Stimulated activated CD4-positive, alpha-beta T cell treated with anti-CD3 and anti-CD28 coated beads, Interleukin-4, amount 100 ng/mL, for 1 hour (primary cell): ENCODE measurements at regions not wholly inside any gene's neighbourhood (a gene's known extent, or its start where the extent isn't known, plus 50 kb on each side); places are given as distances from the start of the nearest gene placed in this dataset.
A peak's percentile ranks its signal among the peaks of the same experiment; 100 is the strongest.

Experiments used
- DNase-seq: peaks from one replicate; pipeline ENCODE4 v3.0.0-alpha.2; 2020

- no peak for DNase-seq
Measured at GRCh38 chr13:105069106-105069505, 1466.4 kb downstream of the EFNB2 start.

GRCh38 chr13:105063676-105064075 is 1471.8 kb downstream of the EFNB2 start:
- DNase-seq: no peak

- no peak for DNase-seq
Measured at GRCh38 chr13:105059786-105060185, 1475.7 kb downstream of the EFNB2 start.

GRCh38 chr13:105058517-105058916 is 1476.9 kb downstream of the EFNB2 start:
- no peak for DNase-seq

DNA sequence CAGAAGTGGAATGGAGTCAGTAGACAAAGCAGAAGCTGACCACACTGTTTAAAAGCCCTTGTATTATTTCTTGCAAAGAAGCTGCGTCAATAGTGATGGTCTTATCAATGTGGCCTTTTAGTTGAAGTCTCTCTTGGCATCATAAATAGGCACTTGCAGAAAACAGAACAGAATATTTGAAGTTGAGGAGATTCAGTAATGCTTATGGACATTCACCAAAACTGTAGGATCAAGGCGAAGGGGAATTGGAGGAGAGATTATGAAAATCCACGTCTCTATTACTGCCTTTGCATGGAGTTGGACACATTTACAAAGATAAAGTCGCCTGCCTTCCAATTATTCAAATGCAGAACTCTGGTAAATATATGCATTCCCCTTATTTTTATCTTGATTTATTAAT is 1482.8 kb downstream of the EFNB2 start:
- no peak for DNase-seq

- DNase-seq: no peak
Measured at GRCh38 chr13:105050686-105051085, 1484.8 kb downstream of the EFNB2 start.

DNA sequence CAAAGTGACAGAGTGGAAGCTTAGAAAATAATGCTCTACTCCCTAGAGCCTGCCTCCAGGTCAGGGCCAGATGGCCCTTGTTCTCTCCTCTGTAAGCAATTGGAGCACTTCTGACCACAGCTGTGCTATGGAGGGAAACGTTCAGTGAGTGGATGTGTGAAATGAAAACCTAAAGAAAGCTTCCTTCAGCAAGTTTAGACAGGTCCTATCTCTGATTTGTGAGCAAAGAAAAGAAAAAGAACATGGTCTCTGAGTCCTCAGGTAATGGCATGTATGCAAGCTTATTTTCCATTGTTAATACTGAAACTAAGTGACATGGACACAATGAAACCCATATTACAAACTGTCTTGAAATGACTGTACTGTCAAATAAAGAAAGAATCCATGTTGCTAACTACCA is 1486.8 kb downstream of the EFNB2 start:
- no peak for DNase-seq

DNA sequence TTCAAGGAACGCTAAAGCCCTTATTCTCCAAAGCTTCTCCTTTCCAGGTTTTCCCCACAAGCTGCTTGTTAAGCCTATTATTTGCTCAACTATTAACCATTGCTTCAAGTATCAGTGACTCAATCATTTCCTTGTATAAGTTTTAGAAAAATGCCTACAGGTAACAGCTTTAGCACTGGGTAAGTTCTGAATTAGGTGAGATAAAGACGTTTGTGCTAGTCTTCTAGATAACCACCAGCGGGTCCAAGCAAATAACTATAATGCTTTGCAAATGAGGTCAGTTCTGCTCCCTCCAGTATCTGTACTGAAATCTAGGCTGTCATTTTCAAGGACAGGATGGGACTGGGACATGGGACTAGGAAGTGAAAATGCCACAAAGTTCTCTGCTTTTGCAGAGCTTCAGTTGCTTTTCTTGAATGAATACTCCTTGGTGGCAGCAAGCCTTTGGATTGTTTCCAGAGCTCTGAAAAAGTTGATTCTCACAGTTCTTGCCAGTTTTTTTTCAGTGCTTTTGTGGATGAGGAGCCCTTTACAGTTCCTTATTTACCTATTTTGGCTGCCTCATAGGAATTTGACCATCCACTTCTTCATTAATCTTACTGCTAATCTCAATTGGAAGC is 1487.7 kb downstream of the EFNB2 start:
- no peak for DNase-seq

DNA sequence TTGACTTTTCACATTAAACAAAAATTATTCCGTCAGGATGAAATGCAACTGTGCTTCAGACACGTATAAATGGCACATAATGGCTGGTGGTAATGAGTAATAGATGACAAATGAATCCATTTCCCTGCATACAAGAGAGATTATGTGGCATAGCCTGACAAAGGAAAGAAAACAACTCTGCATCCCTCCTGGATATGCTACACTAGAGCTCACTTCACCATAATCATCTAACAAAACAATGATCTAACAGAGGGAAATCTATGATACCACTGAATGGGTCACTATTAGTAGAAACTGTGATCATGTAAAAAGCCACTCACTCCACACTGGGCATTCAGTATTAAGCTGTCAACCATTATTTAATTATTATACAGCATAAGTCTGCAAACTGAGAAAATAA is 1498.4 kb downstream of the EFNB2 start:
- DNase-seq: no peak

DNA sequence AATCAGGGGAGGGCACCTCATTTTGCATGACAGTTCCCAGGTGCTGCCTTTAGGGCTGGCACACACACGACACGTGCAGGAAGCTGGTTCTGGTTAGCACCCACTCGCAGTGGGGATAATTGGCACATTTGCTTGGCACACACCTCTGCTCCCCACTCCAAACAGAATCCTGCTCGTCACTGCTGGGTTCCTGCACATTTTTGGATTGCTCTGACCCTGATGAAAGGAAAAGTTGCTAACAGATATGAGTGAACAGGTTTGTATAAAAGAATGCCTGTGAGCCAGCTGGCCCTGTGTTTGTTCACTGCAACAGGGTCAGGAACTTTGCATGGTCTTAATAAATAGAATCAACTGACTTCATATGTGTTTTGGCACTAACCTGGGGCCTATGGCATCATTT is 1500.4 kb downstream of the EFNB2 start:
- DNase-seq: no peak

DNA sequence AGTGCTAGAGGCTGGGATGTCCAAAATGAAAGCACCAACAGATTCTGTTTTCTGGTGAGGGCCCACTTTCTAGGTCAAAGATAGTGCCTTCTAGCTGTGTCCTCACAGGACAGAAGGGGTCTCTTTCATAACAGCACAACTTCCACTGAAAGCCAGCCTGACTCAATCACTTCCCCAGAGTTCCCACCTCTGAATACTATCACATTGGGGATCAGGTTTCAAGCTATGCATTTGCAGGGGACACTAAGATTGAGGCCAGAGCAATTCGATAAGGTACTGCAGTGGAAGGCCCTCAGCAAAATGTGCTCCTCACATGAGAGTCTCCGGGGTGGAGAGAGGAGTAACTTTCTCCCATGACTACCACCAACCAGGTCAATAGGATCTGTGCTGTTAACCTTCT is 1501.5 kb downstream of the EFNB2 start:
- no peak for DNase-seq

- DNase-seq: no peak
Measured at GRCh38 chr13:105031306-105031705, 1504.2 kb downstream of the EFNB2 start.

DNA sequence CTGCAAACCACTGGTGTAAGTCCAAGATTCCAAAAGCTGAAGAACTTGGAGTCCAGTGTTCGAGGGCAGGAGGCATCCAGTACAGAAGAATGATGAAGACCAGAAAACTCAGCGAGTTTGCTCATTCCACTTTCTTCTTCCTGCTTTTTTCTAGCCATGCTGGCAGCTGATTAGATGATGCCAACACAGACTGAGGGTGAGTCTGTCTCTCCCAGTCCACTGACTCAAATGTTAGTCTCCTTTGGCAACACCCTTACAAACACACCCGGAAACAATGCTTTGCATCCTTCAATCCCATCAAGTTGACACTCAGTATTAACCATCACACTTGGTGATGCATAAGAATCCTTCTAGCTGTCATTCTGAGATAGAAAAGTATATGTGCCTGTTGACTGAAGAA is 1504.6 kb downstream of the EFNB2 start:
- DNase-seq: no peak

DNA sequence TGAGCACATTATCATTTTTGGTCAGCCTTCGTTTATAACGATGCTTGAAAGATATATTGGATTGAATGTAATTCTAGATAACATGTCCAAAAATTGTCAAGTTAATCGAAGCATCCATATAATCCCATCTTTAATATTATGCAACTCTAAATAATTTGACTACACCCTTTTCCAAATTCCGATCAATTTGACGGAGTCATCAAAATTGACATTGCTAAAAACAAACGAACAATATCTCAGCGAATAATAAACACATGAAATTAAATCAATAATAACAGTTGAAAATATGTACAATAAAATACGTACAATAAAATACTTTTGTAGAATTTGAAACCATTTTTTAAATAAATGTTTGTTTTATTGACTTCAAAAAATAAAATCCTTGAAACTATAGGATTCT is 1516.4 kb downstream of the EFNB2 start:
- DNase-seq: no peak

DNA sequence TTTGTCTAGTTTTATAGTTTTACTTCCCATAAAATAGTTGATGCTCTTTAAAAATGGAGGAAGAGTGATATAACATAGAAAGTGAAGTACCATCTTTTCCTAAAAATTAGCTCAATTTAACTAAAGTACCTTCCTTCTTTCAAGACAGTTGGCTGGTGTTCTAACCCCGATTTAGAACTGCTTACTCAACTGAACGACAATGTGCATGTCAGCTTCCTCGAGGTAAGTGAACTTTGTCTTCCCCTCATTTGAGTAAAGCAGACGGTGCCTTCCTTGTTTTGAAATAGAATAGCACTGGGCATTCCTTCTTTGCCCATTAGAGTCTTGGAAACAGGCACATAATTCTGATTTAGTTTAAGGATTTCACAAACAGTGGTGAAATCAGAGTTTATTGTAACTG is 1519.2 kb downstream of the EFNB2 start:
- DNase-seq: no peak

DNA sequence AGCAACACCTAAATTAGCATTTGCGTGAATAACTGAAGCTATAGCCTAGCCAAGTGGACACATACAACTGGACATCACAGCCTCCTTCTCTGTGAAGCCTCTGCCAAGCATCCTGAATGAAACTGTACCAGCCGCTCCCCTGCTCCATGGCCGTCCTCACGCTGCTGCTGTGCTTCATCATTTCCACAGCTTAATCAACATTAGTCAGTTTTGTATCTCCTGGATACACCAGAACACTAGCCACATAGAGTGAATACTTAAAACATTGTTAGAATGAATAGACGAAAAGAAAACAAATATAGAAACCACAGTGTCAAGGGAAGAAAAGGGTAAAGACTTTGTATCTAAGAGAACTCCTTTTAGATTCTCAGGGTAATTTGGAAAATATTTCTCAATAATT is 1526.9 kb downstream of the EFNB2 start:
- DNase-seq: no peak

- no peak for DNase-seq
Measured at GRCh38 chr13:105007166-105007808, 1528.2 kb downstream of the EFNB2 start.

DNA sequence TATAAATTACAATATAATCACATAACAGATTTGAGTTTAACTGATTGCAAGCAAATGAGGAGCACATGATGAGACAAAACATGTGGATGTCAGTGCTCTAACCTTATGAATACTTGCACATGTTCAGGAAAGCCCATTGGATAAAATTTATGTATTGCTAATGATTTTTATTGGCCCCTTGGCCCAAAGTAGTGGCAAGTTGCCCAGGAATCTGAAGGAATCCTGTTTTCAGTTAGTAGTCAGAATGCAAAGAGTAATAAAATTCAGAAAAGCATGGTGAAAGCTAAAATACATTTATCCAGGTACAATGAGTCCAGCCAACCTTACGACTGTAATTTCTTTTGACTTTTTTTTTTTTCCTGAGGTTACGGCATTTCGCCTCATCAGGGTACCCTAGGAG is 1539.4 kb downstream of the EFNB2 start:
- DNase-seq: no peak

DNA sequence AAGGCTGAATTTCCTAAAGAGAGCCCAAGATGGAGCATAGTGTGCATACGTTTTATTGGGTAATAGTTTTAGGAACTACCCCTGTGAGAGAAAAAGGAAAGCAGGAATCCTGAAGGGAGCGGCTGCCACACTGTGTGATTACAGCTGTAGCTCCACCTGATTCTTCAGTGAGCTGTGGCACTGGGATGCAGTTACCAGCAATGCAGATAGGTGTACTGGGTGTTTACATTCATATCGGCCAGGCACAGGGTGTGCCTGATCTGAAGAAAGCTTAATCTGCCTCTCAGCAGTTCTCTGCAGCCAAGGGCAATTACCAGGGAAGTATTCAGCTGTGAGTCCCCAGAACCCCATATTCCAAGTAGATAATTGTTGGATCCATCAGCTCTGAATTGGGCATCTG is 1541.8 kb downstream of the EFNB2 start:
- DNase-seq: no peak

DNA sequence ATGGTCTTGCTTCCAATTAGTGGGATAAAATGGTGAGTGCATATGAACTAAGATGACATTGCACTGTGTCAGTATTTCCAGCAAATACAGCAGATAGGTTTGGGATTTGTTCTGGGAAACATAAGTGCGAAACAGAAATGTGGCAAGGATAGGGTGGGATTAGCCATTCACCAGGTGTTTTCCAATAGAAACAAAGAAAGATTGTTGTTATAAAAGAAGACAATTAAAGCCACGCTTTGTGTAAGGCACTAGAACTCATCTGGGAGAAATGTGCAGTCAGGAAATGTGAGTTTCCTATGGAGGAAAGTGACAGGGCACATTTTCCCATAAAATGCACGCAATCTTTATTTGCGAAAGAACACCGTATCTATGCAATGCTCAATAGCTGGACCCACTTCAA is 1547.8 kb downstream of the EFNB2 start:
- no peak for DNase-seq

- peak; percentile 7 for DNase-seq
Measured at GRCh38 chr13:104984296-104984818, 1551.1 kb downstream of the EFNB2 start.

GRCh38 chr13:104983601-104984000 is 1551.9 kb downstream of the EFNB2 start:
- no peak for DNase-seq

GRCh38 chr13:104980586-104980985 is 1554.9 kb downstream of the EFNB2 start:
- no peak for DNase-seq

GRCh38 chr13:104979281-104980030 is 1556.0 kb downstream of the EFNB2 start:
- DNase-seq: no peak
